HEK293T (cell line): ENCODE measurements at regions not wholly inside any gene's neighbourhood (a gene's known extent, or its start where the extent isn't known, plus 50 kb on each side); places are given as distances from the start of the nearest gene placed in this dataset.
"Not testable (repeated sequence)": the region's sequence is repeated elsewhere in the genome, so short reads cannot be mapped to it uniquely, and the experiment has no call there.

ENCODE experiments used
- CTCF ChIA-PET: fragments of 350-600 bp; formaldehyde crosslinking; extraction: SDS; loops from one replicate; lab custom pipeline; 2021; ENCODE audit warnings: antibody characterized with exemption, inconsistent platforms; lab: Yijun Ruan, JAX
- POLR2A ChIA-PET: fragments of 350-600 bp; formaldehyde crosslinking; extraction: SDS; loops from one replicate; lab custom pipeline; 2020; ENCODE audit warnings: antibody characterized with exemption, inconsistent platforms; lab: Yijun Ruan, JAX
- DNase-seq: peaks from one replicate; pipeline ENCODE4 v3.0.0; 2012; ENCODE audit warnings: mixed read lengths; ENCODE audit errors: extremely low spot score
- ARNT ChIP-seq: fragments of 450-650 bp; IDR thresholded peaks from 2 replicates; pipeline ENCODE4 v1.6.1; 2017; ENCODE audit warnings: mild to moderate bottlenecking
- BHLHE40 ChIP-seq: fragments of 450-650 bp; IDR thresholded peaks from 2 replicates; pipeline ENCODE4 v1.6.1; 2016; ENCODE audit warnings: mild to moderate bottlenecking, moderate library complexity, borderline replicate concordance
- CTBP1 ChIP-seq: fragments of 450-650 bp; IDR thresholded peaks from 2 replicates; pipeline ENCODE4 v1.6.1; 2016; ENCODE audit warnings: borderline replicate concordance
- ELF4 ChIP-seq: fragments of 450-650 bp; IDR thresholded peaks from 2 replicates; pipeline ENCODE4 v1.6.1; 2017; ENCODE audit warnings: antibody characterized with exemption
- FOXA1 ChIP-seq: fragments of 450-650 bp; IDR thresholded peaks from 2 replicates; pipeline ENCODE4 v1.6.1; 2016; ENCODE audit warnings: mild to moderate bottlenecking
- FOXK2 ChIP-seq: fragments of 450-650 bp; IDR thresholded peaks from 2 replicates; pipeline ENCODE4 v1.6.1; 2016; ENCODE audit warnings: mild to moderate bottlenecking
- FOXM1 ChIP-seq: fragments of 450-650 bp; IDR thresholded peaks from 2 replicates; pipeline ENCODE4 v1.6.1; 2017; ENCODE audit warnings: mild to moderate bottlenecking, borderline replicate concordance
- HDGF ChIP-seq: fragments of 450-650 bp; IDR thresholded peaks from 2 replicates; pipeline ENCODE4 v1.6.1; 2017; ENCODE audit warnings: antibody characterized with exemption, borderline replicate concordance
- L3MBTL2 ChIP-seq: fragments of 450-650 bp; conservative IDR thresholded peaks from 2 replicates; pipeline ENCODE4 v1.6.1; 2016; ENCODE audit warnings: mild to moderate bottlenecking
- LEF1 ChIP-seq: fragments of 450-650 bp; IDR thresholded peaks from 2 replicates; pipeline ENCODE4 v1.6.1; 2017; ENCODE audit warnings: mild to moderate bottlenecking, borderline replicate concordance
- NFRKB ChIP-seq: fragments of 450-650 bp; IDR thresholded peaks from 2 replicates; pipeline ENCODE4 v1.6.1; 2016; ENCODE audit warnings: mild to moderate bottlenecking, moderate library complexity
- SP1 ChIP-seq: fragments of 450-650 bp; IDR thresholded peaks from 2 replicates; pipeline ENCODE4 v1.6.1; 2017
- SUZ12 ChIP-seq: fragments of 450-650 bp; IDR thresholded peaks from 2 replicates; pipeline ENCODE4 v1.6.1; 2016; ENCODE audit warnings: mild to moderate bottlenecking
- TARDBP ChIP-seq: fragments of 450-650 bp; IDR thresholded peaks from 2 replicates; pipeline ENCODE4 v1.6.1; 2016
- ZNF384 ChIP-seq: fragments of 450-650 bp; IDR thresholded peaks from 2 replicates; pipeline ENCODE4 v1.6.1; 2016
- TF ChIP-seq, protein P1 (sequence below): fragments of 450-650 bp; IDR thresholded peaks from 2 replicates; pipeline ENCODE4 v1.6.1; 2016

DNA sequence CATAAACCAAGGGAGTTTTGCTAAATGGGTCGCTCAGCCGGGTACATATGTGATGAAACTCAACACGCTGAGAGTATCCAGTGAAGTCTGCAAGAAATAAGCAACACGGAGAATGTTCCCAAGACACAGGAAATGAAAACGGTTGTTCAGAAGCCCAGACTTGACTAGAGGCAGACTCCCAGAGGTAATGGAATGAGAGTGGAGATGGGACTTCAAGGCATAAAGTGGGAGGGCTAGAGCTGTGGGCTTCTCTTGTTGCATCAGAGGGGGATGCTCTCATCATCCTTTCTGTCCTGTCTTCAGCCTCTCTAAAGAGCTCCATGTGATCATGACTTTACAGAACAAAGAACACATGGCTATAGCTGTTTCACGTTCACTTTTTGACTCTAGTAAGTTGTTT, 88.3 kb downstream of the BAMBI start:
- POLR2A ChIA-PET: no interaction called here
- no peak for TF ChIP-seq TARDBP
- no peak for TF ChIP-seq ARNT
- TF ChIP-seq BHLHE40: no peak
- TF ChIP-seq, protein P1, sequence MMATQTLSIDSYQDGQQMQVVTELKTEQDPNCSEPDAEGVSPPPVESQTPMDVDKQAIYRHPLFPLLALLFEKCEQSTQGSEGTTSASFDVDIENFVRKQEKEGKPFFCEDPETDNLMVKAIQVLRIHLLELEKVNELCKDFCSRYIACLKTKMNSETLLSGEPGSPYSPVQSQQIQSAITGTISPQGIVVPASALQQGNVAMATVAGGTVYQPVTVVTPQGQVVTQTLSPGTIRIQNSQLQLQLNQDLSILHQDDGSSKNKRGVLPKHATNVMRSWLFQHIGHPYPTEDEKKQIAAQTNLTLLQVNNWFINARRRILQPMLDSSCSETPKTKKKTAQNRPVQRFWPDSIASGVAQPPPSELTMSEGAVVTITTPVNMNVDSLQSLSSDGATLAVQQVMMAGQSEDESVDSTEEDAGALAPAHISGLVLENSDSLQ: no peak
- TF ChIP-seq HDGF: no peak
- no peak for TF ChIP-seq SP1
- TF ChIP-seq SUZ12: no peak
- no peak for TF ChIP-seq NFRKB
- TF ChIP-seq LEF1: no peak
- TF ChIP-seq FOXA1: no peak
- no peak for TF ChIP-seq FOXM1
- no peak for TF ChIP-seq L3MBTL2
- TF ChIP-seq CTBP1: no peak
- TF ChIP-seq ZNF384: no peak
- TF ChIP-seq FOXK2: no peak
- TF ChIP-seq ELF4: no peak
- CTCF ChIA-PET: interaction anchor here (0.7 to 0.8 kb wide), 2 partner anchors 11 to 14 kb away, joined by 3 to 4 read pairs; no protein-coding TSS in a partner anchor
- no peak for DNase-seq

DNA sequence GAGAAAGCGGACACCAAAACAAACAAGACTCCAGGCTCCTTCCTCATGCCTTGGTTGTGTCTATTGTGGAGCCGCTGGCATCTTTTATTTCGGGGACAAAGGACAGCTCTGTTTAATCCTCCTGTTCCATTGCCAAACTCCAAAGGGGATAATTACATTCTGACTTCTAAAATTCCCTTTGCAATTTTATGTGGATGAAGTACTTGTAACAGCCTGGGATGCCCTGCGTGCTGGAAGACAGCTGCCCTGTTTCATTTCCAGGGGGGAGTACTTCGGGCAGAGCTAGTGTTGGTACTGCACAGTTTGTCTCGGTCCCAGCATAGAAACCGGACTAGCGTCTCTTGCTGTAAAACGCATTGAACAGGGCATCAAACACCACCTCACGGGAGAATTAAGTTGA, 90.9 kb downstream of the BAMBI start:
- ChIA-PET POLR2A (no interaction called here), CTCF (interaction anchor here (0.8 kb wide), 1 partner anchor 14 kb away, joined by 3 read pairs; no protein-coding TSS in a partner anchor)
- DNase-seq: no peak
- TF ChIP-seq LEF1: no peak
- no peak for TF ChIP-seq L3MBTL2
- no peak for TF ChIP-seq ARNT
- TF ChIP-seq SP1: no peak
- no peak for TF ChIP-seq HDGF
- no peak for TF ChIP-seq NFRKB
- TF ChIP-seq, protein P1: no peak
- TF ChIP-seq ELF4: no peak
- TF ChIP-seq FOXM1: no peak
- TF ChIP-seq ZNF384: no peak
- no peak for TF ChIP-seq CTBP1
- TF ChIP-seq BHLHE40: no peak
- TF ChIP-seq FOXA1: no peak
- TF ChIP-seq TARDBP: no peak
- no peak for TF ChIP-seq SUZ12
- no peak for TF ChIP-seq FOXK2

DNA sequence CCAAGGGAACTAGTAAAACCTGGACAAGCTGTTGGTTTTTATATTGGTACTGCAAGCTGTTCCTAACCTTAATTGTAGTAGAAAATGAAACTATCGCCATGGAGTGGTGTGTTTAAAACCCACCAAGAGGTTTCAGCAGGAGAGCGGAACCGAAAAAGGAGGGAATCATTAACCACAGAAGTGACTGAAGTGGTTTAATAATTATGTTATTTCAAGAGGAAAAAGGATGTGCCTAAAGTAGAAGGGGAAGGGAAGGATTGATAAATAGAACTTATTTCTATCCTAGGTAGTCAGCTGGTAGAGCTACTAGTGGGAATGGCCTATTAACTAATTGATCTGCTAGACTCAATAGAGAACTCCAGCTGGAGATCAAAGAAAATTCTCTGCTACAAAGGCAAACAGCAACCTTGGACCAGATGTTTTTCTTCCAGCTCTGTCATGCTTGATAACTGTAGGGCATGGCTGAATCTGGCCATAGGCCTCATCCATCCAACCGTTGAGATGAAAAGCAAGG, 91.8 kb downstream of the BAMBI start:
- no peak for DNase-seq
- TF ChIP-seq SUZ12: no peak
- no peak for TF ChIP-seq NFRKB
- no peak for TF ChIP-seq ELF4
- TF ChIP-seq, protein P1: no peak
- TF ChIP-seq L3MBTL2: no peak
- no peak for TF ChIP-seq BHLHE40
- TF ChIP-seq CTBP1: no peak
- no peak for TF ChIP-seq LEF1
- no peak for TF ChIP-seq SP1
- TF ChIP-seq FOXM1: no peak
- TF ChIP-seq HDGF: no peak
- no peak for TF ChIP-seq FOXK2
- no peak for TF ChIP-seq TARDBP
- TF ChIP-seq FOXA1: no peak
- TF ChIP-seq ARNT: no peak
- TF ChIP-seq ZNF384: no peak
- POLR2A ChIA-PET: no interaction called here
- CTCF ChIA-PET: no interaction called here

DNA sequence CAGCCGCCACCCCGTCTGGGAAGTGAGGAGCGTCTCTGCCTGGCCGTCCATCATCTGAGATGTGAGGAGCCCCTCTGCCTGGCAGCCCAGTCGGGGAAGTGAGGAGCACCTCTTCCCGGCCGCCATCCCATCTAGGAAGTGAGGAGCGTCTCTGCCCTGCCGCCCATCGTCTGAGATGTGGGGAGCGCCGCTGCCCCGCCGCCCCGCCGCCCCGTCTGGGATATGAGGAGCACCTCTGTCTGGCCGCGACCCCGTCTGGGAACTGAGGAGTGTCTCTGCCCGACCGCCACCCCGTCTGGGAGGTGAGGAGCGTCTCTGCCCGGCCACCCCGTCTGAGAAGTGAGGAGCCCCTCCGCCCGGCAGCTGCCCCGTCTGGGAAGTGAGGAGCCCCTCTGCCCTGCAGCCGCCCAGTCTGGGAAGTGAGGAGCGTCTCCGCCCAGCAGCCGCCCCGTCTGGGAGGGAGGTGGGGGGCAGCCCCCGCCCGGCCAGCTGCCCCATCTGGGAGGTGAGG, 94.3 kb downstream of the BAMBI start:
- POLR2A ChIA-PET, DNase-seq, CTCF ChIA-PET: not testable (repeated sequence)

DNA sequence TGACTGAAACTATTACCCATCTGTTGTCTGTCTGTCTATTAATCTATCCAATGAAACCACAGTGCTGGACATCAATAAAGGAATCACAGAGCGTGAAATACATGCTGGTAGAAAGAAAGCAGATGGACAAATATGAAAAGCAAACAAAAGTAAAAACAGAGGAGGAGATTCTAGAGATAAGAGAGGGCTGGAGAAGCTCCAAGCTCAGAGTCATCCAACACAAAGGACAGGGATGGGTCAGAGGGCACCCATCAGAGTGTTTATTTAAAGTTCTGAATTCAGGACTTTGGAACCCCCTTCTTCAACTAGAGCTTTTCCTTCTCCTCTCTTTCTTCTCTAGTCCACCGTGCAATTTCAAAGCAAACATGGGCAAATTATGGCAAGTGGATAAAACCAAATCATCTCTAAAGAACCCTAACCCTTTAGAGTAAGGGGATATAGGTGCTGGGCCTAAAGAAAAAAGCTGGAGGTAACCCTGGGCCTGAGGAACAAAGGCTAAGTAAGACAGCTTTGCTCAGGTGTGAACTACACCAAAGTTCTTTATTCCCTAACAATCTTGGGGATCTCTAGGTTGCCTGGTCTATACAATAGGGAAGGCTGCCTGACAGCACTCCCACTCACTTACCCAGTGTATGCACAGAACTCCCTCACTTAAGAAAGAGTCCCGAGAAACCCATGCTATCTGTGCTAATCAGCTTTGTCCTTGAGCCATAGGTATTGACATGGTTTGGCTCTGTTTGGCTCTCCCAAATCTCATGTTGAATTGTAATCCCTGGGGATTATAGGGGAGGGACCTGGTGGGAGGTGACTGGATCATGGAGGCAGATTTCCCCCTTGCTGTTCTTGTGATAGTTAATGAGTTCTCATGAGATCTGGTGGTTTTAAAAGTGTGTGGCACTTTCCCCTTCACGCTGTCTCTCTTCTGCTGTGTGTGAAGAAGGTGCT, 97.0 kb downstream of the BAMBI start:
- CTCF ChIA-PET: interaction anchor here (0.5 kb wide), 1 partner anchor 111 kb away, joined by 3 read pairs; no protein-coding TSS in a partner anchor

More for the DNA sequence above, 97.0 kb downstream of the BAMBI start:
- DNase-seq: no peak
- POLR2A ChIA-PET: no interaction called here
- TF ChIP-seq LEF1 (no peak), ZNF384 (no peak), FOXM1 (no peak), HDGF (no peak), NFRKB (no peak), ARNT (no peak), SUZ12 (no peak), FOXA1 (no peak), TARDBP (no peak), BHLHE40 (no peak), CTBP1 (no peak), L3MBTL2 (no peak), ELF4 (no peak), SP1 (no peak), FOXK2 (no peak)
- TF ChIP-seq, protein P1: no peak
